RWPE2 (cell line): ENCODE measurements at regions not wholly inside any gene's neighbourhood (a gene's known extent, or its start where the extent isn't known, plus 50 kb on each side); places are given as distances from the start of the nearest gene placed in this dataset.

Experiments used
- ATAC-seq: fragments of 200-7000 bp; cut with Tn5 transposase; 3 replicates; pipeline ENCODE4 v1.9.1; 2021; ENCODE audit warnings: low read depth
- DNase-seq: peaks from one replicate; pipeline ENCODE4 v3.0.0-alpha.2; 2020; ENCODE audit warnings: low spot score
- H3K27ac ChIP-seq: fragments of 450-650 bp; 2 replicates; pipeline ENCODE4 v1.5.1; 2017; ENCODE audit warnings: mild to moderate bottlenecking; ENCODE audit not compliant: poor library complexity, severe bottlenecking
- H3K27me3 ChIP-seq: fragments of 250-450 bp; sonication (Bioruptor Pico); 2 replicates; pipeline ENCODE4 v1.5.1; 2021; ENCODE audit warnings: mild to moderate bottlenecking, moderate library complexity; ENCODE audit not compliant: insufficient read depth, poor library complexity, severe bottlenecking
- H3K36me3 ChIP-seq: fragments of 250-450 bp; sonication (Bioruptor Pico); 2 replicates; pipeline ENCODE4 v1.5.1; 2020; ENCODE audit warnings: low read depth, mild to moderate bottlenecking, moderate library complexity
- H3K4me1 ChIP-seq: fragments of 250-450 bp; sonication (Bioruptor Pico); 2 replicates; pipeline ENCODE4 v1.5.1; 2021; ENCODE audit warnings: mild to moderate bottlenecking, moderate library complexity; ENCODE audit not compliant: insufficient read depth, poor library complexity, severe bottlenecking
- H3K4me3 ChIP-seq: fragments of 250-450 bp; sonication (Bioruptor Pico); 2 replicates; pipeline ENCODE4 v1.5.1; 2021; ENCODE audit warnings: mild to moderate bottlenecking, moderate library complexity; ENCODE audit not compliant: severe bottlenecking
- H3K9me3 ChIP-seq: fragments of 250-450 bp; sonication (Bioruptor Pico); 2 replicates; pipeline ENCODE4 v1.5.1; 2021; ENCODE audit warnings: mild to moderate bottlenecking, moderate library complexity; ENCODE audit not compliant: severe bottlenecking
- TF ChIP-seq, protein P1 (sequence below): fragments of 450-650 bp; IDR thresholded peaks from one replicate; pipeline ENCODE4 v1.5.1; 2017; ENCODE audit warnings: mild to moderate bottlenecking, moderate library complexity; ENCODE audit not compliant: poor library complexity, severe bottlenecking

DNA sequence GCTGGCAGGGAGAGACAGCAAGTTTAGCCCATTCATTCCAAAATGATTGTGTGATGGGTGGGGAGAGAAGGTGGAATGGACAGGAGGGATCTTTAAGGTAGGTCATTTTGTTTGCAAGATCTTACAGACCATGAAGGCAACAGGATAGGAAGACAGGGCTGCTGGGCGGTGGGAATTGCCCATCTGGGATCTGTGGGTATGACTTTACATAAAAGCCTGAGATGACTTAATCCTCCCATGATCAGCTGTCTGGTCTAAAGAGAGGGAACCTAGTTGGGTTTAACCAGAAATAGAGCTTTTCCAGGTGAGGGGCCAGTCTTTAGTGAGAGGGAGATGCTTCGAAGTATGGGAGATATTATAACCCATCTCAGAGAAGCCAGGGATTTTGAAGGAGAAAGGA, 153.7 kb downstream of the KLF6 start:
- Histone ChIP-seq H3K27ac (no peak overlapping the region), H3K4me3 (no peak overlapping the region), H3K9me3 (no peaks in the 10 kb centered on the region), H3K36me3 (no peaks in the 10 kb centered on the region), H3K4me1 (peaks cover 4% of the 10 kb centered on the region), H3K27me3 (no peaks in the 10 kb centered on the region)
- DNase-seq (no peak), ATAC-seq (no peak)
- TF ChIP-seq, protein P1, sequence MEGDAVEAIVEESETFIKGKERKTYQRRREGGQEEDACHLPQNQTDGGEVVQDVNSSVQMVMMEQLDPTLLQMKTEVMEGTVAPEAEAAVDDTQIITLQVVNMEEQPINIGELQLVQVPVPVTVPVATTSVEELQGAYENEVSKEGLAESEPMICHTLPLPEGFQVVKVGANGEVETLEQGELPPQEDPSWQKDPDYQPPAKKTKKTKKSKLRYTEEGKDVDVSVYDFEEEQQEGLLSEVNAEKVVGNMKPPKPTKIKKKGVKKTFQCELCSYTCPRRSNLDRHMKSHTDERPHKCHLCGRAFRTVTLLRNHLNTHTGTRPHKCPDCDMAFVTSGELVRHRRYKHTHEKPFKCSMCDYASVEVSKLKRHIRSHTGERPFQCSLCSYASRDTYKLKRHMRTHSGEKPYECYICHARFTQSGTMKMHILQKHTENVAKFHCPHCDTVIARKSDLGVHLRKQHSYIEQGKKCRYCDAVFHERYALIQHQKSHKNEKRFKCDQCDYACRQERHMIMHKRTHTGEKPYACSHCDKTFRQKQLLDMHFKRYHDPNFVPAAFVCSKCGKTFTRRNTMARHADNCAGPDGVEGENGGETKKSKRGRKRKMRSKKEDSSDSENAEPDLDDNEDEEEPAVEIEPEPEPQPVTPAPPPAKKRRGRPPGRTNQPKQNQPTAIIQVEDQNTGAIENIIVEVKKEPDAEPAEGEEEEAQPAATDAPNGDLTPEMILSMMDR = no peak

DNA sequence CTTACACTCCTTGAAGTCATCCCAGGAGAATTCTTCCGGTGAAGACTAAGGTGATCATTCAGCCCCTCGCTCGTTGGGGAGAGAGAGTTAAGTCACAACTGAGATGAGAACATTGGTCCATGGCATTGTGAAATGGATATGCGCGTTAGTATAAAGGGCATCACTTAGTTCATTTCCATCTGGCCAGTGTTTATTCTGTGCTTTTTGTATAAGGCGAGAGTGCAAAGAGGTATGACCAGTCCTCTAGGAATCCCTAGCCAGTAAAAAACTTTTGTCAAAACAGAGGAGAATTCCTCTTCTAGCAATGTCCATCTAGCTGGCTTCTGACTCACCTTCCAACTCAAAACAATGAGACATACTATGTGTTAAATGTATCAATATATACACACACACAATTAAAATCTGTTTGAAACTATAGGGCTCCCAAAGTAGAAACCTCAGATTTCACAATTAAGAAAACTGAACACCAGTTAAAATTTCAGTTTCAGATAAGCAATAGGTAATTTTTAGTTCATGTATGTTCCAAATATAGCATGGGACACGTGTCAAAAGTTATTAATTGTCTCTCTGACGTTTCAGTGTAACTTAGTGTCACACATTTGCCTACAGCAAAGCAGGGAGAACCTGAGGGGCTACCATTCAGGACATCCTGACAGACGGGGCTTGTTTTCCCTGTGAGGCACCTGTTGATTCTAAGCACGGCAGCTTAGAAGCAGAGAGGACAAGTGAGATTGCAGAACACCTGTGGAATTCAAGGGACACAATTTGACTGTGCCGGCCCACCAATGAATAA, 158.9 kb downstream of the KLF6 start:
- peak; percentile 79 for ATAC-seq

DNA sequence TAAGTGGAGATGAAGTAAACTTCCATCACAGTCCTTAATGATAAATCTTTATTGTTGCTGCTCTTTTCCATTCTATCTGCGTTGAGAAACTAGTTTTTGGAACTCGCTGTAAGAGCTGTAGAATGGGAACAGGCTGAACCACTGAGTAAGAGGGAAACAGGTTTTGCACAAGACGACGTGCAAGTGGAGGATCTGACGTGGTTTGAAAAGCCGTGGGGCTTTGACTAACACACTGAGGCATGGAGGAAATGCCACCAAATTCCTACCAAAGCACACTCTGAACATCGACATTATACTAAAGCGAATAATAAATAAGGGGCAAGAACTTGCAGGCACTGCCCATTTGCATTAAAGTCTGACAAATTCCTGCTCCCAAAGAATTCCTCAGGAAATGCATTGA, 160.6 kb downstream of the KLF6 start:
- Histone ChIP-seq H3K27ac (no peak overlapping the region), H3K4me3 (no peak overlapping the region), H3K36me3 (no peaks in the 10 kb centered on the region), H3K9me3 (no peaks in the 10 kb centered on the region), H3K27me3 (no peaks in the 10 kb centered on the region), H3K4me1 (peaks cover 4% of the 10 kb centered on the region)
- TF ChIP-seq, protein P1 = no peak
- DNase-seq (no peak), ATAC-seq (no peak)

More for the DNA sequence above, 158.9 kb downstream of the KLF6 start:
- H3K36me3 ChIP-seq = no peaks in the 10 kb centered on the region
- DNase-seq = no peak
- H3K27me3 ChIP-seq = no peaks in the 10 kb centered on the region
- H3K9me3 ChIP-seq = no peaks in the 10 kb centered on the region
- TF ChIP-seq, protein P1 = no peak
- no peak overlapping the region for H3K27ac ChIP-seq
- no peak overlapping the region for H3K4me3 ChIP-seq
- H3K4me1 ChIP-seq = peaks cover 4% of the 10 kb centered on the region

DNA sequence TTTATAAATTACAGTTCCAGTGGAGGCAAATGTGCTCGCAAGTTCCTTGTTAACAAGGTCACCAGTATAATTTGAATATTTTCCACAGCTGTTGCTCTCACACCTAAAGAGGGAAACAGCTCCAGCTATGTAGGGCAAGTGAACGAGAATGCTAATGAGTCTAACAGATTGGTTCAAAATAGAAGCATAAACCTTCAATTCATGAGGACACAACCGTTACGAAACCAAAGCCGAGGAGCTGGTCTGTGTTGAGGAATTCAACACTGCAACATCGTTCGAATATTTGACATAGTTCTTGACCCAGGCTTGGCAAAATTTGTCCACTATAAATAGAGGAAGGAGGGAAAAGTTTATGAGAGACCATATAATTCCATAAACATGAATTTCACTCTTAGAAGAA, 161.3 kb downstream of the KLF6 start:
- Histone ChIP-seq H3K27me3 (no peaks in the 10 kb centered on the region), H3K36me3 (no peaks in the 10 kb centered on the region), H3K4me1 (peaks cover 4% of the 10 kb centered on the region), H3K27ac (no peak overlapping the region), H3K4me3 (no peak overlapping the region), H3K9me3 (no peaks in the 10 kb centered on the region)
- DNase-seq (no peak), ATAC-seq (no peak)
- TF ChIP-seq, protein P1 = no peak
